ENCODE measurements at regions not wholly inside any gene's neighbourhood (a gene's known extent, or its start where the extent isn't known, plus 50 kb on each side); places are given as distances from the start of the nearest gene placed in this dataset.

DNA sequence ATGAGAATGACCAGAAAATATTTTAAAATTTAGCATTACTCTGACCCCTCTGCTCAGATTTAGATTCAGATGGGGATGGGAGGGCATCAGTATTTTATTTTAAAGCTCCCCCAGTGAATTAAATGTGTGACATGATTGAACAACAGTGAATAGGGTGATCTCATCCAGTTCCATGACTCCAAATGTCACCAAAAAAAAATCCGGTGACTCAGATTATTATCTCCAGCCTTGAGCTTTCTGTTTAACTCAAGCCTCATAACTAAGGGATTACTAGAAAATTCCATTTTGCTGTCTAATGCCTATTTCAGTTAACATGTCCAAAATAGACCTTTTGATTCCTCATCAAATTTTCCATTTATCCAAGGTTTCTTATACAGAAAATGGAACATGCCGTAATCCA lies 121.8 kb upstream of the TMEM47 start:
- no peak for ATAC-seq
- Histone ChIP-seq H3K4me2 (no peak overlapping the region), H3K4me3 (no peak overlapping the region), H3K4me1 (no peaks in the 10 kb centered on the region), H3K27ac (no peak overlapping the region), H3K9me3 (no peaks in the 10 kb centered on the region)
- DNase-seq (ENCODE audit: low read depth in 1 of 2, low spot score in 1 of 2): no peak
- ChIA-PET CTCF (no interaction called here), POLR2A (no interaction called here)
- no peak for TF ChIP-seq ELK1 (IDR thresholded peaks at IDR 0.05; ENCODE audit: low read depth, low read length)
- no peak for TF ChIP-seq CHD4 (IDR thresholded peaks at IDR 0.05; ENCODE audit: borderline replicate concordance)
- TF ChIP-seq, protein P1, sequence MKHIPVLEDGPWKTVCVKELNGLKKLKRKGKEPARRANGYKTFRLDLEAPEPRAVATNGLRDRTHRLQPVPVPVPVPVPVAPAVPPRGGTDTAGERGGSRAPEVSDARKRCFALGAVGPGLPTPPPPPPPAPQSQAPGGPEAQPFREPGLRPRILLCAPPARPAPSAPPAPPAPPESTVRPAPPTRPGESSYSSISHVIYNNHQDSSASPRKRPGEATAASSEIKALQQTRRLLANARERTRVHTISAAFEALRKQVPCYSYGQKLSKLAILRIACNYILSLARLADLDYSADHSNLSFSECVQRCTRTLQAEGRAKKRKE (CRISPR knock-in tag; IDR thresholded peaks at IDR 0.05; ENCODE audit: low read depth): no peak
- TF ChIP-seq TP53 (CRISPR knock-in tag; IDR thresholded peaks at IDR 0.05): no peak
- no peak for TF ChIP-seq PHF8 (IDR thresholded peaks at IDR 0.05; ENCODE audit: borderline replicate concordance, low read depth)
- no peak for TF ChIP-seq HEYL (CRISPR knock-in tag; IDR thresholded peaks at IDR 0.05)
- TF ChIP-seq EHMT2 (IDR thresholded peaks at IDR 0.05; ENCODE audit: low read depth): no peak
- no peak for TF ChIP-seq CEBPB (IDR thresholded peaks at IDR 0.05)
- FAIRE-seq: no peak
- WGBS (ENCODE audit: missing lambda C conversion rate): 48% methylated on average over 2 of the region's 2 CpGs

DNA sequence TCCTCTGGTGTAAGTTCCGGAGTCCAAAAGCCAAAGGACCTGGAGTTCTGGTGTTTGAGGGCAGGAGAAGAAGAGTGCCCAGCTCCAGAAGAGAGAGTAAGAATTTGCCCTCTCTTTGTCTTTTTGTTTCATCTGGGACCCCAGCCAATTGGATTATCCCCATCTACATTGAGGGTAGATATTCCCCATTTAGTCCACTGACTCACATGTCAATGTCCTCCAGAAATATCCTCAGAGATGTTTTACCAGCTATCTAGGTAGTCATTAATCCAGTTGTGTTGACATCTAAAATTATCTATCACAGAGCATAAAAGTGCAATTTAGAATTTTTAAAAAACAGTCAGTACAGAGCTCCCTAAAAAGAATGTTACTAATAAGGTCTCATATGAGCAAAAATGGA lies 132.9 kb upstream of the TMEM47 start:
- CTCF ChIA-PET: no interaction called here
- H3K4me1 ChIP-seq: no peaks in the 10 kb centered on the region
- POLR2A ChIA-PET: no interaction called here
- DNase-seq (ENCODE audit: low read depth in 1 of 2, low spot score in 1 of 2): no peak
- H3K4me3 ChIP-seq: no peak overlapping the region
- H3K9me3 ChIP-seq: no peaks in the 10 kb centered on the region
- ATAC-seq: no peak
- WGBS (ENCODE audit: missing lambda C conversion rate): 63% methylated on average over 1 of the region's 1 CpG
- no peak overlapping the region for H3K27ac ChIP-seq
- FAIRE-seq: peak; percentile 46
- TF ChIP-seq ZNF302 (CRISPR knock-in tag; IDR thresholded peaks at IDR 0.05) (no peak), NR3C1 (IDR thresholded peaks at IDR 0.05) (no peak), CEBPB (IDR thresholded peaks at IDR 0.05) (no peak), ZSCAN20 (CRISPR knock-in tag; IDR thresholded peaks at IDR 0.05) (no peak), RAD21 (conservative IDR thresholded peaks at IDR 0.05 in 1 of 2, IDR thresholded peaks at IDR 0.05 in 1 of 2) (no peak), SMC3 (IDR thresholded peaks at IDR 0.05) (no peak)
- no peak overlapping the region for H3K4me2 ChIP-seq

DNA sequence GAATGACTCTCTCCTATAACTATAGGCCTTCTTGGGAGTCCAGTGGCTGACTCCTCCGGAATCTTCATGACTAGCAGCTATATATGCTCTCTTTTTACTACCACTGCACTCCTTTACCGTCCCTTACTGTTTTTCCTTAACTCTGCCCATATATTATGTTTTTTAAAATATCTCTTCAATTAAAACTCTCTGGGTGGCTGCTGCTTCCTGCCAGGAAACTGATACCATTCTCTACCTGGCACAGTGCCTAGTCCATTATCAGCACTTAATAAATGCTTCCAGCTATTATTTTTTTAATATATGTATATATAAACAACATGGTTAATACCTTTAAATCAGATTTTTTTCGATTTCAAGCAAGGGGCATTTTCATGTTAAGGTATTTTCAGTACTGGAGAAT lies 136.6 kb upstream of the FAM47B start:
- no peaks in the 10 kb centered on the region for H3K9me3 ChIP-seq
- H3K4me1 ChIP-seq: peaks cover 11% of the 10 kb centered on the region; the same call in 2 of the 3 replicates
- no peak overlapping the region for H3K4me2 ChIP-seq
- no peak for TF ChIP-seq KDM5A (IDR thresholded peaks at IDR 0.05)
- FAIRE-seq (no peak), DNase-seq (ENCODE audit: low read depth in 1 of 2, low spot score in 1 of 2) (no peak), ATAC-seq (no peak)
- POLR2A ChIA-PET: no interaction called here
- 20% methylated on average over 3 of the region's 3 CpGs for WGBS (ENCODE audit: missing lambda C conversion rate)
- no peak overlapping the region for H3K27ac ChIP-seq
- CTCF ChIA-PET: no interaction called here
- no peak overlapping the region for H3K4me3 ChIP-seq

DNA sequence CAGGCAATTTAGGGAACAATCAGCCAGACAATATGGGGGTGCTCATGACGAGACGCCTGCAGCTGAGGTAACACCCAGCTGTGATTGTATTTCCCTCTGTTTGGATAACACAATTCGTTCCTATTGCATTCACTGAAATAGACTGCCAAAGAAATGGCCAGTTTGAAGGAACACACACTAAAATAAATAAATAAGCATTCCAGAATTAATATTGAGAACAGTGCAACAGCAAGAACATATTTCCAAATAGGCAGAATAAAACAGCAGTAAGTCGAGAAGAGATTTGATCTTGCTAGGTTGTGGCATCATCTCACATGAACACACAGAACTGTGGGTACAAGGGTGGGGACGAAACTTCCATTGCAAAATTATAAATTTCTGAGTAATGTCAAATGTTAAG lies 133.5 kb upstream of the FAM47B start:
- CTCF ChIA-PET: no interaction called here
- ATAC-seq: no peak
- no peaks in the 10 kb centered on the region for H3K9me3 ChIP-seq
- no peak overlapping the region for H3K4me3 ChIP-seq
- WGBS (ENCODE audit: missing lambda C conversion rate): 53% methylated on average over 5 of the region's 5 CpGs
- no peak overlapping the region for H3K27ac ChIP-seq
- H3K4me2 ChIP-seq: no peak overlapping the region
- DNase-seq (ENCODE audit: low read depth in 1 of 2, low spot score in 1 of 2): no peak
- no peak for FAIRE-seq
- H3K4me1 ChIP-seq: peaks cover 11% of the 10 kb centered on the region; the same call in 2 of the 3 replicates
- no peak for TF ChIP-seq MAFK (IDR thresholded peaks at IDR 0.05; ENCODE audit: partially characterized antibody)
- no peak for TF ChIP-seq HEYL (CRISPR knock-in tag; IDR thresholded peaks at IDR 0.05)
- POLR2A ChIA-PET: no interaction called here

GRCh38 chrX:34810364-34810763 lies 132.2 kb upstream of the FAM47B start:
- no peak overlapping the region for H3K4me3 ChIP-seq
- FAIRE-seq (peak; percentile 72), ATAC-seq (no peak; a peak in 1 of 6 replicates), DNase-seq (ENCODE audit: low read depth in 1 of 2, low spot score in 1 of 2) (no peak)
- ChIA-PET POLR2A (no interaction called here), CTCF (no interaction called here)
- peak overlapping the region; percentile 53; the same call in 2 of the 3 replicates for H3K4me2 ChIP-seq
- WGBS (ENCODE audit: missing lambda C conversion rate): 7% methylated on average over 2 of the region's 2 CpGs
- TF ChIP-seq MAZ (IDR thresholded peaks at IDR 0.05; ENCODE audit: borderline replicate concordance, low read depth, low read length) (no peak), FOSL2 (IDR thresholded peaks at IDR 0.05) (peak; percentile 36; the same call in 1 of the 2 replicates), FOSL2 (CRISPR knock-in tag; IDR thresholded peaks at IDR 0.05) (no peak), ZNF302 (CRISPR knock-in tag; IDR thresholded peaks at IDR 0.05) (no peak), ZC3H11A (IDR thresholded peaks at IDR 0.05) (no peak), EHMT2 (IDR thresholded peaks at IDR 0.05; ENCODE audit: low read depth) (no peak), NPAS2 (CRISPR knock-in tag; IDR thresholded peaks at IDR 0.05; ENCODE audit: borderline replicate concordance) (no peak), MYC (IDR thresholded peaks at IDR 0.05; ENCODE audit: borderline replicate concordance, low read length) (no peak)
- TF ChIP-seq, protein P2, sequence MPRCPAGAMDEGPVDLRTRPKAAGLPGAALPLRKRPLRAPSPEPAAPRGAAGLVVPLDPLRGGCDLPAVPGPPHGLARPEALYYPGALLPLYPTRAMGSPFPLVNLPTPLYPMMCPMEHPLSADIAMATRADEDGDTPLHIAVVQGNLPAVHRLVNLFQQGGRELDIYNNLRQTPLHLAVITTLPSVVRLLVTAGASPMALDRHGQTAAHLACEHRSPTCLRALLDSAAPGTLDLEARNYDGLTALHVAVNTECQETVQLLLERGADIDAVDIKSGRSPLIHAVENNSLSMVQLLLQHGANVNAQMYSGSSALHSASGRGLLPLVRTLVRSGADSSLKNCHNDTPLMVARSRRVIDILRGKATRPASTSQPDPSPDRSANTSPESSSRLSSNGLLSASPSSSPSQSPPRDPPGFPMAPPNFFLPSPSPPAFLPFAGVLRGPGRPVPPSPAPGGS (IDR thresholded peaks at IDR 0.05): no peak
- no peaks in the 10 kb centered on the region for H3K9me3 ChIP-seq
- H3K27ac ChIP-seq: no peak overlapping the region
- peaks cover 11% of the 10 kb centered on the region; the same call in 2 of the 3 replicates for H3K4me1 ChIP-seq
